ENCODE measurements at regions not wholly inside any gene's neighbourhood (a gene's known extent, or its start where the extent isn't known, plus 50 kb on each side); places are given as distances from the start of the nearest gene placed in this dataset.

DNA sequence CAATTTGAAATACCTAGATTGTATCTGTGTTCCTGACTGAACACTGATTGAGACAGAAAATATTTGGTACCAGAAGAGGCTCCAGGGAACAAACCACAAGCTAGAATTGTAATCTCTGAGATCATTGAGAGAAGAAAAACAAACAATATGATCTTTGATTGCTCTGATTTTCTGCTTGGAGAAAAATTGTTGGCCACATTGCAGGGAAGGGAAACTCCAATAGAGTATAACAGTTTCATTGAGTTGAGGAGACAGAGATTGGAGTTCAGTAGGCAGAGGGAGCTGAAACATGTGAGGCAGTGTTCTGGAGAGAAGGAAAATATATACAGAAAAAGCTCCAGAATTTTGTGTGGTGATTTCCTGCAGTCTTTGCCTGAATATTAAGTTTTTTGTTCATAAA, 158.2 kb downstream of the C4orf33 start:
- no peak for TF ChIP-seq POLR2A (IDR thresholded peaks at IDR 0.05; ENCODE audit: low read depth, low read length)
- no peak for TF ChIP-seq TAF1 (IDR thresholded peaks at IDR 0.05; ENCODE audit: low read depth, low read length)
- no peak for TF ChIP-seq POLR2AphosphoS5 (IDR thresholded peaks at IDR 0.05; ENCODE audit: low read depth, low read length)
- no peak for TF ChIP-seq SPI1 (IDR thresholded peaks at IDR 0.05; ENCODE audit: low read depth, low read length)
- TF ChIP-seq PAX5 (IDR thresholded peaks at IDR 0.05; ENCODE audit: insufficient read depth, low read length, severe bottlenecking), result no peak

Measured in GM12891 (cell line).